ENCODE measurements at regions not wholly inside any gene's neighbourhood (a gene's known extent, or its start where the extent isn't known, plus 50 kb on each side); places are given as distances from the start of the nearest gene placed in this dataset.

- TF ChIP-seq KLF16 (tag by site-specific recombination; IDR thresholded peaks at IDR 0.05) (no peak), ZNF146 (tag by site-specific recombination; IDR thresholded peaks at IDR 0.05) (no peak), OSR2 (tag by site-specific recombination; IDR thresholded peaks at IDR 0.05) (peak; percentile 58; the same call in 1 of the 2 replicates), MZF1 (tag by site-specific recombination; IDR thresholded peaks at IDR 0.05; ENCODE audit: borderline replicate concordance) (no peak), ZBTB1 (tag by site-specific recombination; IDR thresholded peaks at IDR 0.05) (no peak), SP3 (tag by site-specific recombination; IDR thresholded peaks at IDR 0.05) (no peak), ZNF473 (tag by site-specific recombination; IDR thresholded peaks at IDR 0.05) (no peak), ZNF621 (tag by site-specific recombination; IDR thresholded peaks at IDR 0.05) (no peak), ZNF248 (tag by site-specific recombination; IDR thresholded peaks at IDR 0.05) (no peak), ZNF354C (tag by site-specific recombination; IDR thresholded peaks at IDR 0.05; ENCODE audit: borderline replicate concordance, low read depth) (no peak), PRDM6 (tag by site-specific recombination; IDR thresholded peaks at IDR 0.05) (peak; percentile 58), ZNF366 (tag by site-specific recombination; conservative IDR thresholded peaks at IDR 0.05) (peak; percentile 67; the same call in 1 of the 2 replicates), TRIM28 (IDR thresholded peaks at IDR 0.05; ENCODE audit: borderline replicate concordance, low read length) (peak; percentile 42; the same call in 1 of the 2 replicates), ZNF548 (tag by site-specific recombination; IDR thresholded peaks at IDR 0.05) (no peak)
These were observed 58.1 kb upstream of the UBL3 start (continued) for GRCh38 chr13:29908416-29909080.

- TF ChIP-seq ZNF600 (tag by site-specific recombination; IDR thresholded peaks at IDR 0.05) (no peak), SCRT2 (tag by site-specific recombination; IDR thresholded peaks at IDR 0.05) (peak; percentile 58)
- Histone ChIP-seq H3K9me3 (ENCODE audit: control insufficient read depth, insufficient read depth, low read depth, low read length) (no peaks in the 10 kb centered on the region), H3K4me3 (ENCODE audit: low read depth, low read length) (no peak overlapping the region), H3K4me1 (ENCODE audit: control insufficient read depth, insufficient read depth, low read length) (peaks cover 6% of the 10 kb centered on the region), H3K27ac (ENCODE audit: extremely low read depth, low read depth, low read length) (no peak overlapping the region), H3K36me3 (ENCODE audit: control insufficient read depth in 2 of 2, insufficient read depth in 1 of 2, low read length in 2 of 2) (no peaks in the 10 kb centered on the region)
- POLR2A ChIA-PET: no interaction called here
- CTCF ChIA-PET: interaction anchor here (0.6 to 2.3 kb wide), 2 partner anchors 16 to 206 kb away, joined by 3 to 15 read pairs; no protein-coding TSS in a partner anchor
These were observed 57.3 kb upstream of the UBL3 start for GRCh38 chr13:29907670-29908069.

GRCh38 chr13:29906432-29907011, 56.1 kb upstream of the UBL3 start:
- Histone ChIP-seq H3K4me3 (ENCODE audit: low read depth, low read length) (no peak overlapping the region), H3K9me3 (ENCODE audit: control insufficient read depth, insufficient read depth, low read depth, low read length) (no peaks in the 10 kb centered on the region), H3K36me3 (ENCODE audit: control insufficient read depth in 2 of 2, insufficient read depth in 1 of 2, low read length in 2 of 2) (no peaks in the 10 kb centered on the region), H3K4me1 (ENCODE audit: control insufficient read depth, insufficient read depth, low read length) (peaks cover 6% of the 10 kb centered on the region), H3K27ac (ENCODE audit: extremely low read depth, low read depth, low read length) (no peak overlapping the region)
- ChIA-PET POLR2A (interaction anchor here (1.1 kb wide), 1 partner anchor 56 kb away, joined by 3 read pairs; the partner anchor contains the start of gene UBL3), CTCF (interaction anchor here (1.5 to 2.3 kb wide), 2 partner anchors 18 to 206 kb away, joined by 4 to 15 read pairs; no protein-coding TSS in a partner anchor)
- no peak for TF ChIP-seq PRDM1 (tag by site-specific recombination; IDR thresholded peaks at IDR 0.05)
- no peak for TF ChIP-seq ZNF132 (tag by site-specific recombination; IDR thresholded peaks at IDR 0.05; ENCODE audit: borderline replicate concordance)
- TF ChIP-seq ZNF148 (tag by site-specific recombination; IDR thresholded peaks at IDR 0.05; ENCODE audit: borderline replicate concordance): no peak
- TF ChIP-seq ZNF510 (tag by site-specific recombination; IDR thresholded peaks at IDR 0.05; ENCODE audit: insufficient replicate concordance): no peak
- TF ChIP-seq ZBTB44 (tag by site-specific recombination; IDR thresholded peaks at IDR 0.05): no peak
- no peak for TF ChIP-seq ZNF37A (tag by site-specific recombination; IDR thresholded peaks at IDR 0.05)
- TF ChIP-seq ZNF624 (tag by site-specific recombination; IDR thresholded peaks at IDR 0.05): no peak
- no peak for TF ChIP-seq SCRT2 (tag by site-specific recombination; IDR thresholded peaks at IDR 0.05)
- TF ChIP-seq ZNF48 (tag by site-specific recombination; IDR thresholded peaks at IDR 0.05): no peak
- no peak for TF ChIP-seq INSM2 (tag by site-specific recombination; IDR thresholded peaks at IDR 0.05)
- no peak for TF ChIP-seq MYNN (tag by site-specific recombination; IDR thresholded peaks at IDR 0.05; ENCODE audit: borderline replicate concordance)
- no peak for TF ChIP-seq GFI1B (tag by site-specific recombination; IDR thresholded peaks at IDR 0.05)
